GM19438 (cell line): ENCODE measurements at regions not wholly inside any gene's neighbourhood (a gene's known extent, or its start where the extent isn't known, plus 50 kb on each side); places are given as distances from the start of the nearest gene placed in this dataset.
"Not testable (repeated sequence)": the region's sequence is repeated elsewhere in the genome, so short reads cannot be mapped to it uniquely, and the experiment has no call there.

Experiments used
- ATAC-seq: cut with Tn5 transposase; IDR thresholded peaks from one replicate; pipeline ENCODE4 v1.9.1; 2021; ENCODE audit warnings: low read depth; ENCODE audit not compliant: unreplicated experiment

- ATAC-seq = not testable (repeated sequence)
These were observed 970.6 kb downstream of the NR2F1-AS1 start for GRCh38 chr5:92610435-92610834.

- ATAC-seq = no peak
These were observed 975.4 kb downstream of the NR2F1-AS1 start for GRCh38 chr5:92605591-92605990.

GRCh38 chr5:92599217-92599810 lies 981.7 kb downstream of the NR2F1-AS1 start:
- ATAC-seq = no peak

- ATAC-seq = no peak
These were observed 987.0 kb downstream of the NR2F1-AS1 start for GRCh38 chr5:92594031-92594430.

GRCh38 chr5:92588876-92589275 lies 992.1 kb downstream of the NR2F1-AS1 start:
- no peak for ATAC-seq

GRCh38 chr5:92581690-92582089 lies 999.3 kb downstream of the NR2F1-AS1 start:
- no peak for ATAC-seq

GRCh38 chr5:92581249-92581648 lies 999.8 kb downstream of the NR2F1-AS1 start:
- no peak for ATAC-seq

GRCh38 chr5:92580814-92581213 lies 1000.2 kb downstream of the NR2F1-AS1 start:
- no peak for ATAC-seq

GRCh38 chr5:92574023-92574422 lies 1007.0 kb downstream of the NR2F1-AS1 start:
- no peak for ATAC-seq

- ATAC-seq = no peak
These were observed 1012.5 kb downstream of the NR2F1-AS1 start for GRCh38 chr5:92568522-92568921.

- ATAC-seq = no peak
These were observed 1013.1 kb downstream of the NR2F1-AS1 start for GRCh38 chr5:92567831-92568450.

- no peak for ATAC-seq
These were observed 1014.8 kb downstream of the NR2F1-AS1 start for GRCh38 chr5:92566113-92566786.

GRCh38 chr5:92565673-92566072 lies 1015.3 kb downstream of the NR2F1-AS1 start:
- ATAC-seq = no peak

GRCh38 chr5:92562065-92562464 lies 1019.0 kb downstream of the NR2F1-AS1 start:
- no peak for ATAC-seq

GRCh38 chr5:92561411-92561959 lies 1019.5 kb downstream of the NR2F1-AS1 start:
- ATAC-seq = no peak

- no peak for ATAC-seq
These were observed 1020.2 kb downstream of the NR2F1-AS1 start for GRCh38 chr5:92560698-92561401.

GRCh38 chr5:92559781-92560180 lies 1021.2 kb downstream of the NR2F1-AS1 start:
- ATAC-seq = no peak

- ATAC-seq = no peak
These were observed 1021.7 kb downstream of the NR2F1-AS1 start for GRCh38 chr5:92559331-92559730.

GRCh38 chr5:92556747-92557146 lies 1024.3 kb downstream of the NR2F1-AS1 start:
- no peak for ATAC-seq

- ATAC-seq = no peak
These were observed 1026.5 kb downstream of the NR2F1-AS1 start for GRCh38 chr5:92554447-92555085.

- no peak for ATAC-seq
These were observed 1027.7 kb downstream of the NR2F1-AS1 start for GRCh38 chr5:92553326-92553725.
